Neural progenitor cell (in vitro differentiated cells): ENCODE measurements at regions not wholly inside any gene's neighbourhood (a gene's known extent, or its start where the extent isn't known, plus 50 kb on each side); places are given as distances from the start of the nearest gene placed in this dataset.

Experiments used
- CTCF ChIP-seq: fragments of 200-600 bp; sonication (generic); IDR thresholded peaks from 2 replicates; pipeline ENCODE4 v1.5.1; 2017; ENCODE audit warnings: antibody characterized with exemption, mild to moderate bottlenecking
- EZH2 ChIP-seq: fragments of 200-600 bp; sonication (generic); IDR thresholded peaks from 2 replicates; pipeline ENCODE4 v1.6.1; 2017; ENCODE audit warnings: antibody characterized with exemption, mild to moderate bottlenecking, moderate library complexity
- EZH2phosphoT487 ChIP-seq: fragments of 200-600 bp; sonication (generic); IDR thresholded peaks from 2 replicates; pipeline ENCODE4 v1.6.1; 2017; ENCODE audit warnings: antibody characterized with exemption

- TF ChIP-seq EZH2phosphoT487, result no peak
- TF ChIP-seq CTCF, result no peak
- no peak for TF ChIP-seq EZH2
These were observed 472.5 kb downstream of the PCDH10 start for GRCh38 chr4:133621628-133622027.
